HG02588 (cell line): ENCODE measurements at regions not wholly inside any gene's neighbourhood (a gene's known extent, or its start where the extent isn't known, plus 50 kb on each side); places are given as distances from the start of the nearest gene placed in this dataset.

ENCODE experiments used
- ATAC-seq: cut with Tn5 transposase; IDR thresholded peaks from one replicate; pipeline ENCODE4 v1.9.1; 2021; ENCODE audit warnings: mild to moderate bottlenecking, moderate library complexity; ENCODE audit not compliant: unreplicated experiment

DNA sequence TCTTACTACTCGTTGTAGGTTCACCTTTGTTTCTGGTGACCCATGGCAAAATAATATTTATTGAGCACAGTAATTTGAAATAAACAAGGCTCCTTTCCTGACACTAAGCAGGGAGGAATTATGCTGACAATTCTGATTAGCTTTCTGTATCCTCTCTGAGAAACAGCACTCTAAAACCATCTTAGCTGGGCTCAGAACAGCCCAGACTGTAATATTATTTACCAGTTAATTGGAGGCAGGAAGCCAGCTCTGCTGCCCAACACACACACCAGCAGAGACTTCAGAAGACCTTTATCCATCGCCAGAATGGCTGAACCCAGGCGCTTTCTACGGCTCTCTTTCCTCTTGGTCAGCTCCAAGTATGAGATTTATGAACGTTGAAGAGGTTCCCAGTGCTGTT, 77.6 kb upstream of the FMN2 start:
- no peak for ATAC-seq

DNA sequence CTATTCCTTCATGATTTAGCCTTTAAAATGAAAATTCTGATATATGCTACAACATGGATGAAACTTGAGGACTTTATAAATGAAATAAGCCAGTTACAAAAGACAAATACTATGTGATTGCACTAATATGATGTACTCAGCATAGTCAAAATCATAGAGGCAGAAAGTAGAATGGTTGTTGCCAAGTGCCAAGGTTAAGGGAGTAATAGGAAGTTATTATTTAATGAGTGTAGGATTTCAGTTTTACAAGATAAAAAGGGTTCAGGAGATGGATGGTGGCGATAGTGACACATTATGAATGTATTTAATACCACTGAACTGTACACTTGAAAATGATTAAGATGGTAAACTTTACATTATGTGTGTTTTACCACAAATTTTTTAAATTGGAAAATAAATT, 73.1 kb upstream of the FMN2 start:
- no peak for ATAC-seq

DNA sequence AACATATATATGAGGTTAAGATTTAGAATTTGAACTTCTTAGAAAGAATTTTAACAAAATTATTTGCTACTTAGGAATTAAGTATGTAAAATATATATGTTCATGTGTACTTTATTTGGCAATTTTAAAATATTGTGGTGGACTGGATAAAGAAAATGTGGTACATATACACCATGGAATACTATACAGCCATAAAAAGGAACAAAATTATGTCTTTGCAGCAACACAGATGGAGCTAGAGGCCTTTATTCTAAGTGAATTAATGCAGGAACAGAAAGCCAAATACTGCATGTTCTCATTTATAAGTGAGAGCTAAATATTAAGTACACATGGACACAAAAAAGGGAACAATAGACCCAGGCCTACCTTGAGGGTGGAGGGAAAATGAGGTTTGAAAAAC, 72.2 kb upstream of the FMN2 start:
- no peak for ATAC-seq

DNA sequence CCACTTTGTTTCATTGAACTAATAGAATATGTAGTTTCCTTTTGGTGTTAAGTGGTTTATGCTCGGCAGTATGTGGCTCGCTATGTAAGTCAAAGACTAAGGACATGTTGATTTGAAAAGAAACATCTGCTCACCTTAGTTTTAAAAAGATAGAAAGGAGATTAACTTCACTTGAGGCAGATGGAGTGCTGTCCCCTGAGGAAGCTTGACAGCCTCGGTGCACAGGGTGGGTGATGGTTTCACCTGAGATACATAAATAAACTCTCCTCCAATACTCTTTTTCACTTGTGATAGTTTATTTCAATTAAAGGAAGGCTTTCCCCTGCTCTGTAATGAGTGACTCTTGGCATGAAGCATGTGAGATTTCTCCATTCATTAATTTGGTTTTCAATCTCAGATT, 70.8 kb upstream of the FMN2 start:
- ATAC-seq: no peak

DNA sequence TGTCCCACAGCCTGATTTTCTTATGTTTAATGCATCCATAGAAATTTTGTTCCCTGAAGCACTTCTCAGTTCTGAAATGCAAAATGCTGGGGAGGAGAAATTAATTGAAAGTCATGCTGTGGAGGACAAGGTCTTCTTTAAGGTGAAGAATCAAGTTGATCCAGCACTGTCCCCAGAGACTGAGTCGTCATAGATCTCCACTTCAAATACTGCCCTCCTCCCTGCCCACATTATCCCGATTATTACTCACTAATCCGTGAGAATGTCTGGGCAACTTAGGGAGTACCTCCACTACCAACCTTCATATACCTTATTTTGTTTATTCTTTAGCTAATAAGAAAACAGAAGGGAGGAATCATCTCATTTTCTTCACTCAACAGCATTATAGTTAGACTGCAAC, 70.0 kb upstream of the FMN2 start:
- ATAC-seq: no peak

DNA sequence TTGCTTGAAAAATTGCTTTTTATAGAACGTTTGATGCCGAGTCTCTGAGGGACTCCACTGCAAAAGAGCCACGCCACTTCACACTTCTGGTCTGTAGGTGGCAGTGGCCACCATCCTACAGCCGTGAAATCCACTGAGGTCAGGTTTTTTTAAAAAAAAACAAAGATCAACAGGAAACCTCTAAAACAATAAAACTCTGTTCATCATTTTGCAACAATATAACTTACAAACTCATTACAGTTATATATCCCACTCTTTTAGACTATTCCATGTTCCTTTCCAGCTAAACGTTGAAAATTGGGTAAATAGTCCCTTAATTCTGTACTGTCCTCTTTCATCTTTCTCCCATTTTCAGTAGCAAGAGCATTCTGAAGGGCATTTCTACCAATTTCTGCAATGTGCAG, 64.6 kb upstream of the FMN2 start:
- ATAC-seq: no peak

DNA sequence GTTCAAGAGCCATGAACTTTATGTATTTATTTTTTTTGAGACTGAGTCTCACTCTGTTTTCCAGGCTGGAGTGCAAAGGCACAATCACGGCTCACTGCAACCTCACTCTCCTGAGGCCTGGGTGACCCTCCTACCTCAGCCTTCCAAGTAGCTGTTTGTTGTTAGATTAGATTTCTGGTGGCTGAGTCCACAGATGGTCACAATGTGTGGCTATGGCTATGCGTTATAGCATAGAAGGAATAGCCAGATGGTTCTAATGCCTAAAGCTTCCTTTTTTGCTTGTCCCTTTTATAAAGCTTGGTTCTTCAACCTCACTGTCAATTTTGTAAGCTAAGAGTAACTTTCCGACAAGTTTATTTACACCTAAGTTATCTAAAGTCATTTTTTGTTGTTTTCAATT, 62.3 kb upstream of the FMN2 start:
- no peak for ATAC-seq

DNA sequence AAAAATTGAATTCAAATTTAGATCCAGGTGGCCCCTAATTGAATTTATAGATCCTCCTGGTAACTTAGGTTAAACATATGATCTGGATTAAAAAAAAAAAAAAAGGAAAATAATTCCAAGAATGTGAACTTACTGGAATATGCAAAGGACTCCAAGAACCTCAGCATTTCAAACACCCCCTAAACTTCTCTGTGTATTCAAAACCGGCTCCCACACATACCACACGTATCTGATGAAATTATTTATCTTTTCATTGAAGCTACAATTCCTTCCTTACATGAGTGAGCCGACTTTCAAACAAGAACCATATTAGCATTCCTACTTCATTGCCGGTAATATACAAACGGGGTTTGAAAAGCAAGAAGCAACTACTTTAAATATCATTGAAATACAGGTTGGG, 61.4 kb upstream of the FMN2 start:
- ATAC-seq: no peak

DNA sequence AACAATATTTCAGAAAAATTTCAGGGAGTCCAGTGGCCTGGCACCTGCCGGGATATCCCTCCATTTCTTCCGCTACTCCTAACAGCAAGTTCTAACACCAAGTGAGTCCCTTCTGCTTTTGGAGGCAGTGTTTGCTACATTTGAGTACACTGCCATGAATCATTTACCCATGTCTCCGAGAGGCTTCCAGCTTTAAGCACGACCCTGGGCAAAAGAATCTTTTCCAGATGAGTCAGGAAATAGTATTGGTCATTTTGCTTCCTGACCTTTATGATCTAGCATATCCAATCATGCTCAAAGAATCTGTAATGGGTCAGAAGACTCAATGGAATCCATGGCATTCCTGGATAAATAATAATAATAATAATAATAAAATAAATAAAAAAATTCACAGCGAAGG, 60.7 kb upstream of the FMN2 start:
- no peak for ATAC-seq

DNA sequence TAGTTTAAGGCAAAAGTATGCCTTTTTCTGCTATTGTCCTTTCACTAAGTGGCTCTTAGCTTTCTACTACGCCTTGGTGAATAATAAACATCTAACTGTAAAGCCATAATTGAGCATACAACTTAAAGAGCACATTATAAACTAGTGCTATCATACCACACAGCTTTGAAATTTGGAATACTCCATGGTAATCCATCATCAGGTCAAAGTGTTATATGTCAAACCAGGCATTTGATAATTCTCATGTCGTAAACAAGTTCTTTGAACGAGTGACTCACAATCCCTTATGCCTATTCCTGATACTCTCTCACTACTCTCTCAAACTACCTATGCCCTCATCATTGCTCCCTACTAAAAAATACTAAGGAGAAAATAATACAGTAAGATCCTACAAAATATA, 60.3 kb upstream of the FMN2 start:
- ATAC-seq: no peak

DNA sequence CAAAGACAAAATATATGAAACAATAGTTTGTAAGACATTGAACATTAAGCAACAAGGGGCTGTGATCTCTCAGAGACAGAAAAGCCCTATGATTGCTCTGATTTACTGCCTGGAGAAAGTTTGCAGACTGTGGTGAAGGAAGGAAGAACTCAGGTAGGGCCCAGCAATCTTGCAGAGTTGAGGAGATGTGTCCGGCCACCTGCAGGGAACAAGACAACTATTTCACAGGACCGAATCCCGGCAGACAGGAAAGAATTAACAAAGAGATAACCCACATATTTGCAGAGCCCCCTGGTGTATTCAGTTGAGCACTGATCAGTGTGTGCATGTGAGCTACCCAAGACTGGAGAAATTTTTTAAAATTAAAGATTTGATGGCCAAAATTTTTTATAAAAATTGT, 58.3 kb upstream of the FMN2 start:
- no peak for ATAC-seq

DNA sequence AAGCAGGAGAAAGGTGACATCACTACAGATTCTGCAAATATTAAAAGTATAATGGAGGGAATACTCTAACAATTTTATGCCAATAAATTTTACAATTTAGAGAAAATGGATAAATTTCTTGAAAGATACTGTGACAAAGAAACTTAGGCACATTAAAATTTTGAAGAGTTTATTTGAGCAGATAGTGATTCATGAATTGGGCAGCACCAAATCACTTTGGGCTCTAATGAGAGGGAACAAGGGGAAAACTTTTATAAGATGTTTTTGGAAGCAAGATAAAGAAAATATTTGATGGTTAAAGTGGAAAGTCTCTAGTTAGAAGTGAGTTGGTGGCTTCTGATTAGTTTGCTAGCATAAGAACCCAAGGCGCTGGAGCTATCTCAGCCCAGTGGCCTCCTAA, 55.2 kb upstream of the FMN2 start:
- ATAC-seq: no peak
